Common myeloid progenitor, CD34-positive (primary cell): ENCODE measurements at regions not wholly inside any gene's neighbourhood (a gene's known extent, or its start where the extent isn't known, plus 50 kb on each side); places are given as distances from the start of the nearest gene placed in this dataset.

ENCODE experiments used
- CTCF ChIA-PET: fragments of 350-600 bp; sonication (Branson Sonifier 250); formaldehyde crosslinking; loops from one replicate; lab custom pipeline; 2021; ENCODE audit warnings: antibody characterized with exemption; lab: Charles Lee
- POLR2A ChIA-PET: fragments of 350-600 bp; sonication (Branson Sonifier 250); formaldehyde crosslinking; loops from one replicate; lab custom pipeline; 2021; ENCODE audit warnings: antibody characterized with exemption; lab: Charles Lee
- DNase-seq, 3 donors: peaks; one replicate each; pipeline versions ENCODE4 v3.0.0 to v3.0.0-alpha.2; 2013
- H3K27ac ChIP-seq, 2 experiments: 1 replicate in 1 of 2; 2 replicates in 1 of 2; pipeline ENCODE4 v1.7.0; 2013; ENCODE audit warnings: inconsistent platforms in 2 of 2, low read length in 2 of 2, mild to moderate bottlenecking in 2 of 2, low read depth in 1 of 2, moderate library complexity in 1 of 2; ENCODE audit not compliant: severe bottlenecking in 2 of 2, insufficient read depth in 1 of 2, poor library complexity in 1 of 2
- H3K27me3 ChIP-seq, 5 experiments: replicated peaks in 2 of 5; 1 replicate in 3 of 5; 2 replicates in 2 of 5; pipeline versions ENCODE4 v1.6.1 to v1.7.0; 2013; ENCODE audit warnings: low read length in 4 of 5, mild to moderate bottlenecking in 2 of 5, moderate library complexity in 2 of 5, inconsistent platforms in 1 of 5; ENCODE audit not compliant: insufficient read depth in 5 of 5, control insufficient read depth in 4 of 5
- H3K36me3 ChIP-seq, 4 experiments: 1 replicate in 2 of 4; 2 replicates in 2 of 4; pipeline versions ENCODE4 v1.6.1 to v1.7.0; 2013; ENCODE audit warnings: low read length in 3 of 4, control low read depth in 1 of 4, mild to moderate bottlenecking in 1 of 4; ENCODE audit not compliant: control insufficient read depth in 4 of 4, insufficient read depth in 4 of 4
- H3K4me1 ChIP-seq, 4 experiments: 1 replicate in 3 of 4; 2 replicates in 1 of 4; pipeline versions ENCODE4 v1.6.1 to v1.7.1; 2013; ENCODE audit warnings: low read length in 3 of 4, mild to moderate bottlenecking in 3 of 4, control low read depth in 1 of 4, inconsistent platforms in 1 of 4, moderate library complexity in 1 of 4; ENCODE audit not compliant: control insufficient read depth in 4 of 4, insufficient read depth in 4 of 4; ENCODE audit errors: control extremely low read depth in 1 of 4
- H3K4me3 ChIP-seq, 7 experiments: 1 replicate in 4 of 7; 2 replicates in 3 of 7; pipeline versions ENCODE4 v1.5.1 to v1.7.0; 2013; ENCODE audit warnings: mild to moderate bottlenecking in 7 of 7, low read length in 6 of 7, moderate library complexity in 6 of 7, inconsistent platforms in 2 of 7, low read depth in 2 of 7, control low read depth in 1 of 7; ENCODE audit not compliant: insufficient read depth in 4 of 7, control insufficient read depth in 1 of 7; ENCODE audit errors: extremely low read depth in 1 of 7
- H3K9me3 ChIP-seq, 5 experiments: 1 replicate in 4 of 5; 2 replicates in 1 of 5; pipeline versions ENCODE4 v1.6.1 to v1.7.1; 2013; ENCODE audit warnings: low read length in 4 of 5, mild to moderate bottlenecking in 2 of 5, inconsistent platforms in 1 of 5, low read depth in 1 of 5, moderate library complexity in 1 of 5; ENCODE audit not compliant: control insufficient read depth in 4 of 5, insufficient read depth in 2 of 5; ENCODE audit errors: control extremely low read depth in 1 of 5
- WGBS: methylation state at CpG from one replicate; pipeline ENCODE4 v1.1.5; 2013; ENCODE audit not compliant: insufficient coverage; 5-methylcytosine and 5-hydroxymethylcytosine counted together

GRCh38 chr10:65313406-65313805 is 1612.4 kb upstream of the LRRTM3 start:
- H3K27ac ChIP-seq = no peak overlapping the region
- WGBS = 100% methylated on average over 1 of the region's 2 CpGs
- no peak for DNase-seq

GRCh38 chr10:65314253-65314652 is 1611.6 kb upstream of the LRRTM3 start:
- Histone ChIP-seq H3K27ac (no peak overlapping the region), H3K4me1 (no peaks in the 10 kb centered on the region), H3K9me3 (no peaks in the 10 kb centered on the region), H3K4me3 (no peak overlapping the region), H3K36me3 (no peaks in the 10 kb centered on the region), H3K27me3 (no peaks in the 10 kb centered on the region)
- DNase-seq = no peak
- 100% methylated on average over 1 of the region's 3 CpGs for WGBS
- ChIA-PET CTCF (no interaction called here), POLR2A (no interaction called here)

More at GRCh38 chr10:65313406-65313805, 1612.4 kb upstream of the LRRTM3 start:
- no peak overlapping the region for H3K4me3 ChIP-seq
- no peaks in the 10 kb centered on the region for H3K9me3 ChIP-seq
- no peaks in the 10 kb centered on the region for H3K27me3 ChIP-seq
- H3K36me3 ChIP-seq = no peaks in the 10 kb centered on the region
- no peaks in the 10 kb centered on the region for H3K4me1 ChIP-seq
- ChIA-PET POLR2A (no interaction called here), CTCF (no interaction called here)

- Histone ChIP-seq H3K27me3 (no peaks in the 10 kb centered on the region), H3K9me3 (no peaks in the 10 kb centered on the region), H3K27ac (no peak overlapping the region), H3K36me3 (no peaks in the 10 kb centered on the region), H3K4me3 (no peak overlapping the region), H3K4me1 (no peaks in the 10 kb centered on the region)
- CTCF ChIA-PET = no interaction called here
- WGBS = 87% methylated on average over 3 of the region's 5 CpGs
- POLR2A ChIA-PET = no interaction called here
- DNase-seq = no peak
These were observed 1606.3 kb upstream of the LRRTM3 start for GRCh38 chr10:65319493-65319892.

- H3K9me3 ChIP-seq = no peaks in the 10 kb centered on the region
- H3K36me3 ChIP-seq = no peaks in the 10 kb centered on the region
- no peaks in the 10 kb centered on the region for H3K4me1 ChIP-seq
- POLR2A ChIA-PET = no interaction called here
- H3K27me3 ChIP-seq = no peaks in the 10 kb centered on the region
- no peak for DNase-seq
- CTCF ChIA-PET = no interaction called here
- H3K27ac ChIP-seq = no peak overlapping the region
- 100% methylated on average over 1 of the region's 3 CpGs for WGBS
- no peak overlapping the region for H3K4me3 ChIP-seq
These were observed 1605.4 kb upstream of the LRRTM3 start for GRCh38 chr10:65320236-65321026.

GRCh38 chr10:65323802-65324201 is 1602.0 kb upstream of the LRRTM3 start:
- Histone ChIP-seq H3K36me3 (no peaks in the 10 kb centered on the region), H3K4me1 (no peaks in the 10 kb centered on the region), H3K27ac (no peak overlapping the region), H3K27me3 (no peaks in the 10 kb centered on the region), H3K4me3 (no peak overlapping the region), H3K9me3 (no peaks in the 10 kb centered on the region)
- no peak for DNase-seq
- POLR2A ChIA-PET = no interaction called here
- CTCF ChIA-PET = no interaction called here
- WGBS = 95% methylated on average over 5 of the region's 6 CpGs

GRCh38 chr10:65325913-65326312 is 1599.9 kb upstream of the LRRTM3 start:
- Histone ChIP-seq H3K4me3 (no peak overlapping the region), H3K9me3 (no peaks in the 10 kb centered on the region), H3K27ac (no peak overlapping the region), H3K36me3 (no peaks in the 10 kb centered on the region), H3K27me3 (no peaks in the 10 kb centered on the region), H3K4me1 (no peaks in the 10 kb centered on the region)
- CTCF ChIA-PET = no interaction called here
- DNase-seq = no peak
- WGBS = 100% methylated on average over 1 of the region's 2 CpGs
- POLR2A ChIA-PET = no interaction called here

- ChIA-PET CTCF (no interaction called here), POLR2A (no interaction called here)
- H3K9me3 ChIP-seq = no peaks in the 10 kb centered on the region
- no peak overlapping the region for H3K4me3 ChIP-seq
- H3K36me3 ChIP-seq = no peaks in the 10 kb centered on the region
- no peak overlapping the region for H3K27ac ChIP-seq
- no peak for DNase-seq
- no peaks in the 10 kb centered on the region for H3K4me1 ChIP-seq
- H3K27me3 ChIP-seq = no peaks in the 10 kb centered on the region
These were observed 1597.3 kb upstream of the LRRTM3 start for GRCh38 chr10:65328486-65328885.
